H1 (cell line): ENCODE measurements at regions not wholly inside any gene's neighbourhood (a gene's known extent, or its start where the extent isn't known, plus 50 kb on each side); places are given as distances from the start of the nearest gene placed in this dataset.

Source experiments
- CTCF ChIA-PET: fragments of 300-600 bp; sonication (Branson Sonifier 250); formaldehyde crosslinking; loops from one replicate; lab custom pipeline; 2021; ENCODE audit not compliant: partially characterized antibody; lab: Charles Lee
- POLR2A ChIA-PET: fragments of 300-600 bp; sonication (Branson Sonifier 250); formaldehyde crosslinking; loops from one replicate; lab custom pipeline; 2021; ENCODE audit warnings: inconsistent platforms; ENCODE audit not compliant: partially characterized antibody; lab: Charles Lee
- DNase-seq, 2 experiments: peaks; one replicate each; pipeline versions ENCODE4 v3.0.0 to v3.0.0-alpha.2; 2010 to 2022; ENCODE audit warnings: low spot score in 2 of 2, low read depth in 1 of 2, mixed read lengths in 1 of 2
- FAIRE-seq: peaks from 2 replicates; lab custom pipeline; 2011; peaks lifted over from hg19 to GRCh38; lab: Jason Lieb, UNC
- H2AFZ ChIP-seq: 2 replicates; pipeline ENCODE4 v1.8.1; 2012; ENCODE audit warnings: low read length, inconsistent platforms
- H2AK5ac ChIP-seq: 2 replicates; pipeline ENCODE4 v1.6.1; 2013; ENCODE audit warnings: low read depth, low read length
- H2BK120ac ChIP-seq: replicated peaks from 2 replicates; pipeline ENCODE3; 2013; ENCODE audit warnings: low read depth, low read length, inconsistent platforms
- H2BK12ac ChIP-seq: 2 replicates; pipeline ENCODE4 v1.6.1; 2013; ENCODE audit warnings: low read depth, low read length
- H2BK15ac ChIP-seq: 2 replicates; pipeline ENCODE4 v1.6.1; 2013; ENCODE audit warnings: low read length
- H2BK20ac ChIP-seq: 2 replicates; pipeline ENCODE4 v1.6.1; 2013; ENCODE audit warnings: low read length
- H2BK5ac ChIP-seq: 2 replicates; pipeline ENCODE4 v1.6.1; 2013; ENCODE audit warnings: low read depth, low read length
- H3K14ac ChIP-seq: 2 replicates; pipeline ENCODE4 v1.6.1; 2013; ENCODE audit warnings: inconsistent platforms; ENCODE audit not compliant: insufficient read length
- H3K18ac ChIP-seq: 2 replicates; pipeline ENCODE4 v1.6.1; 2013; ENCODE audit warnings: low read length; ENCODE audit errors: extremely low read depth
- H3K23ac ChIP-seq: 2 replicates; pipeline ENCODE4 v1.6.1; 2013; ENCODE audit warnings: inconsistent platforms; ENCODE audit not compliant: insufficient read length
- H3K23me2 ChIP-seq: 2 replicates; pipeline ENCODE4 v1.6.1; 2013; ENCODE audit warnings: low read depth, low read length
- H3K27ac ChIP-seq: 2 replicates; pipeline ENCODE4 v1.6.1; 2011; ENCODE audit warnings: low read depth, low read length, inconsistent platforms
- H3K27me3 ChIP-seq, 4 experiments: replicated peaks in 1 of 4; 1 replicate in 1 of 4; 2 replicates in 3 of 4; pipeline versions ENCODE4 v1.6.1 to v1.8.1; 2011 to 2013; ENCODE audit warnings: low read length in 3 of 4, mild to moderate bottlenecking in 3 of 4, inconsistent platforms in 2 of 4, mixed read lengths in 2 of 4, moderate library complexity in 1 of 4; ENCODE audit not compliant: control insufficient read depth in 3 of 4, insufficient read depth in 3 of 4; ENCODE audit errors: extremely low read depth in 1 of 4
- H3K36me3 ChIP-seq, 4 experiments: 2 replicates each; pipeline versions ENCODE4 v1.6.1 to v1.8.1; 2011 to 2013; ENCODE audit warnings: mild to moderate bottlenecking in 4 of 4, low read length in 3 of 4, moderate library complexity in 2 of 4, control low read depth in 1 of 4, inconsistent platforms in 1 of 4; ENCODE audit not compliant: insufficient read depth in 4 of 4, control insufficient read depth in 2 of 4
- H3K4ac ChIP-seq: replicated peaks from 2 replicates; pipeline ENCODE3; 2013; ENCODE audit warnings: low read length, low read depth, mixed read lengths, inconsistent platforms; ENCODE audit not compliant: insufficient read length
- H3K4me1 ChIP-seq, 4 experiments: replicated peaks in 1 of 4; 1 replicate in 1 of 4; 2 replicates in 3 of 4; pipeline versions ENCODE4 v1.6.1 to v1.8.1; 2011 to 2013; ENCODE audit warnings: low read length in 3 of 4, inconsistent platforms in 2 of 4, mixed read lengths in 1 of 4; ENCODE audit not compliant: insufficient read depth in 4 of 4, control insufficient read depth in 3 of 4
- H3K4me2 ChIP-seq, 2 experiments: 2 replicates each; pipeline versions ENCODE4 v1.6.1 to v1.8.1; 2011 to 2013; ENCODE audit warnings: low read depth in 2 of 2, low read length in 2 of 2, control low read depth in 1 of 2, inconsistent platforms in 1 of 2, mild to moderate bottlenecking in 1 of 2; ENCODE audit not compliant: insufficient read depth in 1 of 2
- H3K4me3 ChIP-seq, 4 experiments: fragments of 200-600, 300-600 bp in 1 of 4; sonication (generic), shearing (Covaris generic), sonication (Bioruptor Twin) in 1 of 4; 2 replicates each; pipeline versions ENCODE4 v1.5.1 to v1.8.1; 2011 to 2016; ENCODE audit warnings: low read length in 4 of 4, low read depth in 3 of 4, control low read depth in 2 of 4, inconsistent platforms in 2 of 4, mild to moderate bottlenecking in 2 of 4, mixed read lengths in 1 of 4, moderate library complexity in 1 of 4; ENCODE audit not compliant: insufficient read depth in 2 of 4; ENCODE audit errors: extremely low read depth in 1 of 4
- H3K56ac ChIP-seq: replicated peaks from 2 replicates; pipeline ENCODE3; 2013; ENCODE audit warnings: low read depth, mild to moderate bottlenecking, mixed read lengths, low read length, inconsistent platforms; ENCODE audit not compliant: insufficient read length
- H3K79me1 ChIP-seq: 2 replicates; pipeline ENCODE4 v1.6.1; 2013; ENCODE audit warnings: low read depth, low read length, control low read depth
- H3K79me2 ChIP-seq, 2 experiments: 2 replicates each; pipeline versions ENCODE4 v1.6.1 to v1.8.1; 2012 to 2013; ENCODE audit warnings: low read length in 2 of 2, mild to moderate bottlenecking in 2 of 2, inconsistent platforms in 1 of 2; ENCODE audit not compliant: insufficient read depth in 2 of 2, control insufficient read depth in 1 of 2
- H3K9ac ChIP-seq, 4 experiments: replicated peaks in 1 of 4; 1 replicate in 1 of 4; 2 replicates in 3 of 4; pipeline versions ENCODE4 v1.6.1 to v1.8.1; 2011 to 2013; ENCODE audit warnings: low read depth in 3 of 4, low read length in 3 of 4, control low read depth in 2 of 4, mild to moderate bottlenecking in 2 of 4, moderate library complexity in 2 of 4, inconsistent platforms in 1 of 4; ENCODE audit errors: extremely low read depth in 1 of 4
- H3K9me3 ChIP-seq, 2 experiments: 2 replicates each; pipeline versions ENCODE4 v1.6.1 to v1.8.1; 2012 to 2013; ENCODE audit warnings: mild to moderate bottlenecking in 2 of 2, moderate library complexity in 2 of 2, control low read depth in 1 of 2, inconsistent platforms in 1 of 2, low read depth in 1 of 2, low read length in 1 of 2, mixed read lengths in 1 of 2; ENCODE audit not compliant: insufficient read depth in 2 of 2
- H4K20me1 ChIP-seq, 2 experiments: replicated peaks in 1 of 2; 2 replicates each; pipeline versions ENCODE3 to v1.8.1; 2011 to 2013; ENCODE audit warnings: inconsistent platforms in 2 of 2, low read length in 2 of 2, mild to moderate bottlenecking in 1 of 2; ENCODE audit not compliant: insufficient read depth in 2 of 2, control insufficient read depth in 1 of 2
- H4K5ac ChIP-seq: 2 replicates; pipeline ENCODE4 v1.6.1; 2013; ENCODE audit warnings: low read length, low read depth, mixed read lengths, inconsistent platforms; ENCODE audit not compliant: insufficient read length
- H4K8ac ChIP-seq: 2 replicates; pipeline ENCODE4 v1.8.0; 2013; ENCODE audit warnings: mild to moderate bottlenecking, moderate library complexity, low read length, inconsistent platforms; ENCODE audit not compliant: insufficient read depth; ENCODE audit errors: extremely low read depth
- H4K91ac ChIP-seq: replicated peaks from 2 replicates; pipeline ENCODE3; 2013; ENCODE audit warnings: low read length, mixed read lengths, inconsistent platforms; ENCODE audit not compliant: insufficient read length
- CHD2 ChIP-seq: IDR thresholded peaks from 2 replicates; pipeline ENCODE4 v1.6.1; 2012; ENCODE audit warnings: low read length, improper control_type of control experiment
- E2F6 ChIP-seq: IDR thresholded peaks from 2 replicates; pipeline ENCODE4 v1.6.1; 2012; ENCODE audit warnings: inconsistent platforms
- WGBS, 2 experiments: shearing (Covaris generic) in 1 of 2; methylation state at CpG; one replicate each; pipeline versions ENCODE4 v1.1.6 to v1.1.7; 2013 to 2015; ENCODE audit warnings: low lambda C conversion rate in 2 of 2, mixed read lengths in 2 of 2, inconsistent platforms in 1 of 2, low coverage in 1 of 2, missing lambda C conversion rate in 1 of 2; ENCODE audit not compliant: insufficient replicate concordance in 2 of 2, insufficient coverage in 1 of 2, insufficient read length in 1 of 2; ENCODE audit errors: extremely low coverage in 1 of 2, missing lambda C conversion rate in 1 of 2; 5-methylcytosine and 5-hydroxymethylcytosine counted together

DNA sequence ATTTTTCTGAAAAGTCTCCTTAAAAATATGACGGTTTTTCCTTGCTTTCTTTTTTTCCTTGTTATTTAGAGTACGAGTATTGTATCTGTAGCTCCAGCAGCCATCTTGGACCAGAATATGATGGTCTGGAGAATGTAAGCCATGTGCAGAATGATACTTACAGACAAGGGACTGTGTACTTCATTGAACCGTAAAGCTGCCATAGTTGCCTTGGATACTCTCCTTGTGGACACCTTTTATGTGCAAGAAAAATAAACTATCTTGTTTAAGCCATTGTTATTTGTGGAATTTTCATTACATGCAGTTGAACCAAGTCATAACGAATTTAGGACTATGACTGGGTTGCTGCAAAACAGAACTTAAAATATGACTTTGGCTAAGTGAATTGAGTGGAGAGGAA lies 485.8 kb upstream of the CITED2 start:
- H3K36me3 ChIP-seq = no peaks in the 10 kb centered on the region
- H3K9me3 ChIP-seq = no peaks in the 10 kb centered on the region
- H4K91ac ChIP-seq = no peak overlapping the region
- H4K5ac ChIP-seq = no peak overlapping the region
- 91% methylated on average over 4 of the region's 4 CpGs; no CpG with 5 or more reads in 1 of the 2 experiments for WGBS, 2 experiments
- DNase-seq (no peak), FAIRE-seq (no peak)
- no peak overlapping the region for H2AK5ac ChIP-seq
- no peaks in the 10 kb centered on the region for H3K79me1 ChIP-seq
- no peaks in the 10 kb centered on the region for H3K79me2 ChIP-seq
- H2AFZ ChIP-seq = no peak overlapping the region
- ChIA-PET POLR2A (no interaction called here), CTCF (interaction anchor here (0.6 kb wide), 1 partner anchor 695 kb away, joined by 3 read pairs; no protein-coding TSS in a partner anchor)
- no peaks in the 10 kb centered on the region; a peak in 1 of 7 replicates for H3K4me1 ChIP-seq
- H3K56ac ChIP-seq = no peak overlapping the region
- H3K14ac ChIP-seq = no peak overlapping the region
- no peak overlapping the region for H3K27ac ChIP-seq
- H3K23me2 ChIP-seq = no peaks in the 10 kb centered on the region; the same call in 1 of the 2 replicates
- no peak overlapping the region for H3K23ac ChIP-seq
- H3K27me3 ChIP-seq = no peaks in the 10 kb centered on the region
- no peak overlapping the region for H3K4me2 ChIP-seq
- no peak overlapping the region for H4K8ac ChIP-seq
- no peak overlapping the region for H2BK12ac ChIP-seq
- no peak overlapping the region for H3K18ac ChIP-seq
- H2BK5ac ChIP-seq = no peak overlapping the region
- no peak overlapping the region for H2BK20ac ChIP-seq
- H4K20me1 ChIP-seq = no peaks in the 10 kb centered on the region
- H3K4ac ChIP-seq = no peak overlapping the region
- no peak overlapping the region for H2BK120ac ChIP-seq
- no peak overlapping the region for H3K4me3 ChIP-seq
- H2BK15ac ChIP-seq = no peak overlapping the region
- no peak overlapping the region for H3K9ac ChIP-seq
- TF ChIP-seq CHD2 (no peak), E2F6 (no peak)
